ENCODE measurements at regions not wholly inside any gene's neighbourhood (a gene's known extent, or its start where the extent isn't known, plus 50 kb on each side); places are given as distances from the start of the nearest gene placed in this dataset.

DNA sequence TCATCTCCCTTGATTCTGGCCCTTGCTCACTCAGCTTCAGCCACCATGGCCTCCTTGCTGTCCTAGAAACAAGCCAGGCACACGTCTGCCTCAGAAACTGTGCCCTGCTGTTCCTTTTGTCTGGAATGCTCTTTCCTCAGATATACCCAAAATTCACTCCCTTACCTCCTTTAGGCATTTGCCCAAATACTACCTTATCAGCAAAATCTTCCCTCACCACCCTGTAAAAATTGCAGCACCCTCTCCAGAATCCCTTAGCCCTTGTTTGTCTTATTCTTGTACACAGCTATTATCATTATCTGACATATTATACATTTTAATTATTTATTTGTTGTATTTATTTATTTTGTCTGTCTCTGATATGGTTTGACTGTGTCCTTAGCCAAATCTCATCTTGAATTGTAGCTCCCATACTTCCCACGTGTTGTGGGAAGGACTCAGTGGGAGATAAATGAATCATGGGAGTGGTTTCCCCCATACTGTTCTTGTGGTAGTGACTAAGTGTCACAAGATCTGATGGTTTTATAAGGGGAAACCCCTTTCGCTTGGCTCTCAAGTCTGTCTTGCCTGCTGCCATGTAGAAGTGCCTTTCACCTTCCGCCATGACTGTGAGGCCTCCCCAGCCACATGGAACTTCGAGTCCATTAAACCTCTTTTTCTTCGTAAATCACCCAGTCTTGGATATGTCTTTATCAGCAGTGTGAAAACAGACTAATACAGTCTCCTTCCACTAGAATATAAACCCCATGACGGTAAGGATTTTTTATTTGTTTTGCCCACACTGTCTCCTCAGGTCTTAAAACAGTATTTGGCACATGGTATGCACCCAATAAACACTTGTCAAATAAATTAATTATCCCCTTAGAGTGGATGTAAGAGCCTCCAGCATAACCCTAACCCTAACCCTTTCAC lies 60.0 kb upstream of the STT3B start:
- H3K36me3 ChIP-seq (ENCODE audit: insufficient read depth): no peaks in the 10 kb centered on the region
- no peak overlapping the region for H3K9ac ChIP-seq
- H3K4me1 ChIP-seq (ENCODE audit: low read depth, poor library complexity, severe bottlenecking): no peaks in the 10 kb centered on the region
- no peak overlapping the region for H3K4me2 ChIP-seq
- no peaks in the 10 kb centered on the region for H3K27me3 ChIP-seq (ENCODE audit: insufficient read depth, low read depth)
- no peak overlapping the region for H3K4me3 ChIP-seq (IDR thresholded peaks at IDR 0.05; ENCODE audit: insufficient read depth, low read depth, low read length)
- no peaks in the 10 kb centered on the region for H4K20me1 ChIP-seq (ENCODE audit: insufficient read depth)
- no peak overlapping the region for H3K27ac ChIP-seq
- H3K79me2 ChIP-seq (ENCODE audit: insufficient read depth, low read depth): no peaks in the 10 kb centered on the region
- H2AFZ ChIP-seq (ENCODE audit: low read depth): no peak overlapping the region
- TF ChIP-seq, protein P1, sequence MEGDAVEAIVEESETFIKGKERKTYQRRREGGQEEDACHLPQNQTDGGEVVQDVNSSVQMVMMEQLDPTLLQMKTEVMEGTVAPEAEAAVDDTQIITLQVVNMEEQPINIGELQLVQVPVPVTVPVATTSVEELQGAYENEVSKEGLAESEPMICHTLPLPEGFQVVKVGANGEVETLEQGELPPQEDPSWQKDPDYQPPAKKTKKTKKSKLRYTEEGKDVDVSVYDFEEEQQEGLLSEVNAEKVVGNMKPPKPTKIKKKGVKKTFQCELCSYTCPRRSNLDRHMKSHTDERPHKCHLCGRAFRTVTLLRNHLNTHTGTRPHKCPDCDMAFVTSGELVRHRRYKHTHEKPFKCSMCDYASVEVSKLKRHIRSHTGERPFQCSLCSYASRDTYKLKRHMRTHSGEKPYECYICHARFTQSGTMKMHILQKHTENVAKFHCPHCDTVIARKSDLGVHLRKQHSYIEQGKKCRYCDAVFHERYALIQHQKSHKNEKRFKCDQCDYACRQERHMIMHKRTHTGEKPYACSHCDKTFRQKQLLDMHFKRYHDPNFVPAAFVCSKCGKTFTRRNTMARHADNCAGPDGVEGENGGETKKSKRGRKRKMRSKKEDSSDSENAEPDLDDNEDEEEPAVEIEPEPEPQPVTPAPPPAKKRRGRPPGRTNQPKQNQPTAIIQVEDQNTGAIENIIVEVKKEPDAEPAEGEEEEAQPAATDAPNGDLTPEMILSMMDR (conservative IDR thresholded peaks at IDR 0.05; ENCODE audit: low read depth, low read length): no peak

DNA sequence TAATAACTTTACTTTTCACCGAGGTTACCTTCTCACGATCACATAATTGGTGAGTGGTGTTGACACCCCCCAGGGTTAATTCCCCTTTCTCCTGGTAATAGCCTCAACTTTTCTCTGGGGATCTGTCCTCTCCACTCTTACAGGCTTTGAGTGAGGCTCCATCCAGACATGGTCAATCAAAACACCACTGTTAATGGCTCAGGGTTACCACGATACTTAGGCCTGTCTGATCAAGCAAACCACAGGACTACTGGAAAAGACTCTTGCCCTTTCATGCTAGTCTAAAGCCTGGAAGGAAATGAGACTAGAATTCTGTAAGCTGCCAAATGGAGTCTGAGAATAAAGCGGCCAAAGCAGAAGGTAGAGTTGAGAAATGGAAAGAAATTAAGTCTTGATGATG lies 56.5 kb upstream of the STT3B start:
- H3K27me3 ChIP-seq (ENCODE audit: insufficient read depth, low read depth): no peaks in the 10 kb centered on the region
- no peak overlapping the region for H2AFZ ChIP-seq (ENCODE audit: low read depth)
- no peaks in the 10 kb centered on the region for H3K36me3 ChIP-seq (ENCODE audit: insufficient read depth)
- H3K27ac ChIP-seq: no peak overlapping the region
- H3K79me2 ChIP-seq (ENCODE audit: insufficient read depth, low read depth): no peaks in the 10 kb centered on the region
- no peak overlapping the region for H3K9ac ChIP-seq
- TF ChIP-seq, protein P1 (conservative IDR thresholded peaks at IDR 0.05; ENCODE audit: low read depth, low read length): no peak
- no peaks in the 10 kb centered on the region for H4K20me1 ChIP-seq (ENCODE audit: insufficient read depth)
- H3K4me3 ChIP-seq (IDR thresholded peaks at IDR 0.05; ENCODE audit: insufficient read depth, low read depth, low read length): no peak overlapping the region
- H3K4me1 ChIP-seq (ENCODE audit: low read depth, poor library complexity, severe bottlenecking): no peaks in the 10 kb centered on the region
- H3K4me2 ChIP-seq: no peak overlapping the region

DNA sequence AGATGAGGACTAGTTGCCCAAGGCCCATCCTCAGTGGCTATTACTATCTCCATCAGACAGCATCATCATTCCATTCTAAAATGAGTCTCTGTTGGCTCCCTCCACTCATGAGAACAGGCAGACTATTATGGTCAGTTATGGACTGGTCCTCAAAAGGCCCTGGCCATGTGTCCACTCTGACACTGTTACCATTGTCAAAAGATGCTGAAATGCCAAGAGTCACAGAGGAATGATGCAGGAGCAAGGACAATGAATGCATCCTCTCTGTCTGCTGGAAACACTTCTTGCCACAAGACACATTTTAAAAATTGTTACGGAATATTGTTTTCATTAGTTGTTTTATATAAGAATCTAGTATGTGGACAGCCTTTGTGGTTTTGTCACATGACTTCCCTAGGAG lies 53.3 kb upstream of the STT3B start:
- H3K4me1 ChIP-seq (ENCODE audit: low read depth, poor library complexity, severe bottlenecking): no peaks in the 10 kb centered on the region
- TF ChIP-seq, protein P1 (conservative IDR thresholded peaks at IDR 0.05; ENCODE audit: low read depth, low read length): no peak
- H3K27ac ChIP-seq: no peak overlapping the region

DNA sequence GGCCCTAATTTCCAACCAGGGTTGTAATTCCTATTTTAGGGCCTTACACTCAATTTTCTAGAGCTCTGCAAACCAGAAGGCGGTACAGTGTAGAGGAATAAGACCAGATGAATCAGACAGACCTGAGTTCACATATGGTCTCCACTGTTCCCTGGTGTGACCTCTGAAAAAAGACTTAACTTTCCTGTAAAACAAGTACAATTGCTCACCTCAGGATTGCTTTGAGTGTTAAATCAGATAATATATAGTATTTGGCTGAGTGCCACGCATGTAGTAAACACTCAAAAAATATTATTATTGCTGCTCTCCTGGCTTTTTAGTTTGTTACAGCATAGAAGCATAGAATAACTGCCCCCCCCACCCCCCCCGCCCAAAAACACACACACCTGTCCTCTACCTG lies 51.0 kb upstream of the STT3B start:
- TF ChIP-seq, protein P1 (conservative IDR thresholded peaks at IDR 0.05; ENCODE audit: low read depth, low read length): no peak
- no peaks in the 10 kb centered on the region for H3K4me1 ChIP-seq (ENCODE audit: low read depth, poor library complexity, severe bottlenecking)
- H3K27ac ChIP-seq: no peak overlapping the region
- no peaks in the 10 kb centered on the region for H3K36me3 ChIP-seq (ENCODE audit: insufficient read depth)
- H3K27me3 ChIP-seq (ENCODE audit: insufficient read depth, low read depth): no peaks in the 10 kb centered on the region
- H3K4me3 ChIP-seq (IDR thresholded peaks at IDR 0.05; ENCODE audit: insufficient read depth, low read depth, low read length): no peak overlapping the region
- no peak overlapping the region for H3K9ac ChIP-seq
- H4K20me1 ChIP-seq (ENCODE audit: insufficient read depth): no peaks in the 10 kb centered on the region
- no peaks in the 10 kb centered on the region for H3K79me2 ChIP-seq (ENCODE audit: insufficient read depth, low read depth)
- H2AFZ ChIP-seq (ENCODE audit: low read depth): no peak overlapping the region
- no peak overlapping the region for H3K4me2 ChIP-seq

More for the DNA sequence above, 53.3 kb upstream of the STT3B start:
- no peaks in the 10 kb centered on the region for H3K27me3 ChIP-seq (ENCODE audit: insufficient read depth, low read depth)
- no peak overlapping the region for H3K4me2 ChIP-seq
- no peaks in the 10 kb centered on the region for H4K20me1 ChIP-seq (ENCODE audit: insufficient read depth)
- no peaks in the 10 kb centered on the region for H3K79me2 ChIP-seq (ENCODE audit: insufficient read depth, low read depth)
- H2AFZ ChIP-seq (ENCODE audit: low read depth): no peak overlapping the region
- no peak overlapping the region for H3K4me3 ChIP-seq (IDR thresholded peaks at IDR 0.05; ENCODE audit: insufficient read depth, low read depth, low read length)
- H3K9ac ChIP-seq: no peak overlapping the region
- no peaks in the 10 kb centered on the region for H3K36me3 ChIP-seq (ENCODE audit: insufficient read depth)
